ENCODE measurements at regions not wholly inside any gene's neighbourhood (a gene's known extent, or its start where the extent isn't known, plus 50 kb on each side); places are given as distances from the start of the nearest gene placed in this dataset.

- DNase-seq: no peak
These were observed 216.4 kb downstream of the ANKRD60 start for GRCh38 chr20:58011947-58012610.

GRCh38 chr20:58011106-58011946 lies 217.1 kb downstream of the ANKRD60 start:
- no peak for DNase-seq

GRCh38 chr20:58010666-58011065 lies 217.8 kb downstream of the ANKRD60 start:
- DNase-seq: no peak

- no peak for DNase-seq
These were observed 218.3 kb downstream of the ANKRD60 start for GRCh38 chr20:58010186-58010585.

- DNase-seq: no peak
These were observed 219.6 kb downstream of the ANKRD60 start for GRCh38 chr20:58008866-58009265.

GRCh38 chr20:58008413-58008812 lies 220.0 kb downstream of the ANKRD60 start:
- no peak for DNase-seq

GRCh38 chr20:58007947-58008346 lies 220.5 kb downstream of the ANKRD60 start:
- no peak for DNase-seq

GRCh38 chr20:58006346-58007316 lies 221.8 kb downstream of the ANKRD60 start:
- no peak for DNase-seq

- DNase-seq: no peak
These were observed 222.7 kb downstream of the ANKRD60 start for GRCh38 chr20:58005581-58006345.

- no peak for DNase-seq
These were observed 223.6 kb downstream of the ANKRD60 start for GRCh38 chr20:58004900-58005299.

GRCh38 chr20:58004146-58004545 lies 224.3 kb downstream of the ANKRD60 start:
- no peak for DNase-seq

- DNase-seq: no peak
These were observed 224.9 kb downstream of the ANKRD60 start for GRCh38 chr20:58003525-58003924.

GRCh38 chr20:58002901-58003300 lies 225.6 kb downstream of the ANKRD60 start:
- no peak for DNase-seq

- DNase-seq: no peak
These were observed 226.5 kb downstream of the ANKRD60 start for GRCh38 chr20:58001946-58002345.

- DNase-seq: no peak
These were observed 227.1 kb downstream of the ANKRD60 start for GRCh38 chr20:58001381-58001780.

GRCh38 chr20:58000861-58001260 lies 227.6 kb downstream of the ANKRD60 start:
- no peak for DNase-seq

- DNase-seq: no peak
These were observed 228.9 kb downstream of the ANKRD60 start for GRCh38 chr20:57999465-58000111.

- DNase-seq: no peak
These were observed 229.4 kb downstream of the ANKRD60 start for GRCh38 chr20:57998981-57999464.

GRCh38 chr20:57998276-57998675 lies 230.2 kb downstream of the ANKRD60 start:
- no peak for DNase-seq

GRCh38 chr20:57996936-57997890 lies 231.2 kb downstream of the ANKRD60 start:
- no peak for DNase-seq
